HEK293T (cell line): ENCODE measurements at regions not wholly inside any gene's neighbourhood (a gene's known extent, or its start where the extent isn't known, plus 50 kb on each side); places are given as distances from the start of the nearest gene placed in this dataset.

ENCODE experiments used
- BHLHE40 ChIP-seq: fragments of 450-650 bp; IDR thresholded peaks from 2 replicates; pipeline ENCODE4 v1.6.1; 2016; ENCODE audit warnings: mild to moderate bottlenecking, moderate library complexity, borderline replicate concordance
- ELF4 ChIP-seq: fragments of 450-650 bp; IDR thresholded peaks from 2 replicates; pipeline ENCODE4 v1.6.1; 2017; ENCODE audit warnings: antibody characterized with exemption
- FOXM1 ChIP-seq: fragments of 450-650 bp; IDR thresholded peaks from 2 replicates; pipeline ENCODE4 v1.6.1; 2017; ENCODE audit warnings: mild to moderate bottlenecking, borderline replicate concordance
- HDGF ChIP-seq: fragments of 450-650 bp; IDR thresholded peaks from 2 replicates; pipeline ENCODE4 v1.6.1; 2017; ENCODE audit warnings: antibody characterized with exemption, borderline replicate concordance
- L3MBTL2 ChIP-seq: fragments of 450-650 bp; conservative IDR thresholded peaks from 2 replicates; pipeline ENCODE4 v1.6.1; 2016; ENCODE audit warnings: mild to moderate bottlenecking
- PKNOX1 ChIP-seq: fragments of 450-650 bp; IDR thresholded peaks from 2 replicates; pipeline ENCODE4 v1.6.1; 2016
- SP1 ChIP-seq: fragments of 450-650 bp; IDR thresholded peaks from 2 replicates; pipeline ENCODE4 v1.6.1; 2017
- SUZ12 ChIP-seq: fragments of 450-650 bp; IDR thresholded peaks from 2 replicates; pipeline ENCODE4 v1.6.1; 2016; ENCODE audit warnings: mild to moderate bottlenecking
- TARDBP ChIP-seq: fragments of 450-650 bp; IDR thresholded peaks from 2 replicates; pipeline ENCODE4 v1.6.1; 2016

DNA sequence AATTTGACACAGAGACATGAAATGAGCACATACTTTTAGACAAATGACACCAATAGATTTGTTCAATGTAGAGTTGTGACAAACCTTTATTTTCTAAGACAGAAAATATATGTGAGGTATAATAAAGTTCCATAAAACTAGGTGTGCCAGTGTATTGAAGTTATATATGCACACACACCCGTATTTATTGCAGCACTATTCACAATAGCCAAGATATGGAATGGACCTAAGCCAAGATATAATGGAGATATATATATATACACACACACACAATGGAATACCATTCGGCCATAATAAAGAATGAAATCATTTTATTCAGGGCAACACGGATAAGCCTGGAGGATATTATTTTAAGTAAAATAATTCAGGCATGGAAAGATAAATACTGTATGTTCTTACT is 1013.5 kb downstream of the KCNT2 start:
- TF ChIP-seq TARDBP (no peak), L3MBTL2 (no peak), BHLHE40 (no peak), PKNOX1 (no peak), HDGF (no peak), SP1 (no peak), ELF4 (no peak), SUZ12 (no peak), FOXM1 (no peak)
